KMS-11 (cell line): ENCODE measurements at regions not wholly inside any gene's neighbourhood (a gene's known extent, or its start where the extent isn't known, plus 50 kb on each side); places are given as distances from the start of the nearest gene placed in this dataset.

Source experiments
- H2AFZ ChIP-seq: fragments of 200-600 bp; sonication (generic); 2 replicates; pipeline ENCODE4 v1.6.1; 2016; ENCODE audit warnings: antibody characterized with exemption, mixed run types, low read depth
- H3K27ac ChIP-seq: fragments of 200-600 bp; sonication (generic); 2 replicates; pipeline ENCODE4 v1.6.1; 2016; ENCODE audit warnings: mild to moderate bottlenecking, mixed run types
- H3K27me3 ChIP-seq: fragments of 200-600 bp; sonication (generic); 2 replicates; pipeline ENCODE4 v1.6.1; 2017; ENCODE audit warnings: mild to moderate bottlenecking, low read depth, mixed run types, moderate library complexity; ENCODE audit not compliant: insufficient read depth
- H3K36me3 ChIP-seq: fragments of 200-600 bp; sonication (generic); 2 replicates; pipeline ENCODE4 v1.6.1; 2017; ENCODE audit warnings: mild to moderate bottlenecking, mixed run types; ENCODE audit not compliant: insufficient read depth
- H3K4me1 ChIP-seq: fragments of 200-600 bp; sonication (generic); 2 replicates; pipeline ENCODE4 v1.6.1; 2016; ENCODE audit warnings: mild to moderate bottlenecking, low read depth, mixed run types; ENCODE audit not compliant: poor library complexity, severe bottlenecking
- H3K4me2 ChIP-seq: fragments of 200-600 bp; sonication (generic); 2 replicates; pipeline ENCODE4 v1.7.0; 2016; ENCODE audit warnings: mild to moderate bottlenecking, mixed run types
- H3K4me3 ChIP-seq: fragments of 200-600 bp; sonication (generic); IDR thresholded peaks from 2 replicates; pipeline ENCODE4 v1.6.1; 2017; ENCODE audit warnings: low read depth, low read length, mixed read lengths; ENCODE audit not compliant: insufficient read depth
- H3K79me2 ChIP-seq: fragments of 200-600 bp; sonication (generic); 2 replicates; pipeline ENCODE4 v1.6.1; 2016; ENCODE audit warnings: low read depth, mixed run types; ENCODE audit not compliant: insufficient read depth
- H3K9ac ChIP-seq: fragments of 200-600 bp; sonication (generic); 2 replicates; pipeline ENCODE4 v1.6.1; 2016; ENCODE audit warnings: mild to moderate bottlenecking, mixed run types
- H4K20me1 ChIP-seq: fragments of 200-600 bp; sonication (generic); 2 replicates; pipeline ENCODE4 v1.6.1; 2016; ENCODE audit warnings: mild to moderate bottlenecking, mixed run types; ENCODE audit not compliant: insufficient read depth
- TF ChIP-seq, protein P1 (sequence below): fragments of 200-600 bp; sonication (generic); conservative IDR thresholded peaks from 2 replicates; pipeline ENCODE4 v1.6.1; 2017; ENCODE audit warnings: low read depth, mild to moderate bottlenecking, antibody characterized with exemption, low read length, moderate library complexity, mixed read lengths

DNA sequence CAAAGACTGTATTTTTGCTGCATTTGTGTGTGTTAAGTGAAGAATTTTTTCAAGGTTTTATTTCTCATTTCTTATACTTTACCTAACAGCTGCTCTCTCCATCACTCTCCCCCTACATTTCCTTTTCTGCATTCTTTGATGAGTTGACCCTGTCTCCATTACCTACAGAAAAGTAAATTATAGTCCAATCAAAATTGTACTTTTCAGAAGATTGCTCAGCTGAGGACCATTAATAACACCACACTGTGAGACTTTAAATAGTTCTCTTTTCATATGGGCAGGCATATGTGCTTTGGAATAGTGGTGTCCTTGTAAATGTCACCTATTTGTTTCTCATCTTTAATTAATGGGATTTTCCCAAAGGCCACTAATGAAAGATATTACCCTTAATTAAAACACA is 234.7 kb upstream of the GPR149 start:
- no peak overlapping the region for H3K4me2 ChIP-seq
- H3K4me3 ChIP-seq: no peak overlapping the region
- no peaks in the 10 kb centered on the region for H3K4me1 ChIP-seq
- TF ChIP-seq, protein P1, sequence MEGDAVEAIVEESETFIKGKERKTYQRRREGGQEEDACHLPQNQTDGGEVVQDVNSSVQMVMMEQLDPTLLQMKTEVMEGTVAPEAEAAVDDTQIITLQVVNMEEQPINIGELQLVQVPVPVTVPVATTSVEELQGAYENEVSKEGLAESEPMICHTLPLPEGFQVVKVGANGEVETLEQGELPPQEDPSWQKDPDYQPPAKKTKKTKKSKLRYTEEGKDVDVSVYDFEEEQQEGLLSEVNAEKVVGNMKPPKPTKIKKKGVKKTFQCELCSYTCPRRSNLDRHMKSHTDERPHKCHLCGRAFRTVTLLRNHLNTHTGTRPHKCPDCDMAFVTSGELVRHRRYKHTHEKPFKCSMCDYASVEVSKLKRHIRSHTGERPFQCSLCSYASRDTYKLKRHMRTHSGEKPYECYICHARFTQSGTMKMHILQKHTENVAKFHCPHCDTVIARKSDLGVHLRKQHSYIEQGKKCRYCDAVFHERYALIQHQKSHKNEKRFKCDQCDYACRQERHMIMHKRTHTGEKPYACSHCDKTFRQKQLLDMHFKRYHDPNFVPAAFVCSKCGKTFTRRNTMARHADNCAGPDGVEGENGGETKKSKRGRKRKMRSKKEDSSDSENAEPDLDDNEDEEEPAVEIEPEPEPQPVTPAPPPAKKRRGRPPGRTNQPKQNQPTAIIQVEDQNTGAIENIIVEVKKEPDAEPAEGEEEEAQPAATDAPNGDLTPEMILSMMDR: no peak
- H3K27me3 ChIP-seq: no peaks in the 10 kb centered on the region
- H3K9ac ChIP-seq: no peak overlapping the region
- H3K36me3 ChIP-seq: no peaks in the 10 kb centered on the region
- no peaks in the 10 kb centered on the region for H4K20me1 ChIP-seq
- H2AFZ ChIP-seq: no peak overlapping the region
- no peak overlapping the region for H3K27ac ChIP-seq
- no peaks in the 10 kb centered on the region for H3K79me2 ChIP-seq

DNA sequence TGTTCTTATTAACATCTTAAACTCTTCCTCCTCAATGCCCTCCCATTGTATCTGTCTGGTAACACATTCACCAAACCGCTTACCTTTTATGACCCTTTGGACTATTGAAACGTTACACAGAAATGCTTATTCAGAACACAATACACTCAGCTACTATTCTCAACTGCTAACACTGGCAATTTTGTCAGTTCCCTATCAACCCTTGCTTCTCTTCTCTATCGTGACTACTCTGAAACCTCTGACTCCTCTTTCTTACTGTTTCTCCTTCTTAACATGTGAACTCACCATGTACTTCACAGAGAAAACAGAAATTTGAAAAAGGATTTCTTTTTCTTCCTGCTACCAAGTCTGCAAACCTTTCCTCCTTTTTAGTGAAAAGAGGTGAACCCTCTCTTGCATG is 232.9 kb upstream of the GPR149 start:
- no peak overlapping the region for H2AFZ ChIP-seq
- H3K4me1 ChIP-seq: no peaks in the 10 kb centered on the region
- TF ChIP-seq, protein P1: no peak
- no peak overlapping the region for H3K4me3 ChIP-seq
- H3K4me2 ChIP-seq: no peak overlapping the region
- no peaks in the 10 kb centered on the region for H4K20me1 ChIP-seq
- H3K36me3 ChIP-seq: no peaks in the 10 kb centered on the region
- no peaks in the 10 kb centered on the region for H3K27me3 ChIP-seq
- H3K9ac ChIP-seq: no peak overlapping the region
- H3K27ac ChIP-seq: no peak overlapping the region
- no peaks in the 10 kb centered on the region for H3K79me2 ChIP-seq

DNA sequence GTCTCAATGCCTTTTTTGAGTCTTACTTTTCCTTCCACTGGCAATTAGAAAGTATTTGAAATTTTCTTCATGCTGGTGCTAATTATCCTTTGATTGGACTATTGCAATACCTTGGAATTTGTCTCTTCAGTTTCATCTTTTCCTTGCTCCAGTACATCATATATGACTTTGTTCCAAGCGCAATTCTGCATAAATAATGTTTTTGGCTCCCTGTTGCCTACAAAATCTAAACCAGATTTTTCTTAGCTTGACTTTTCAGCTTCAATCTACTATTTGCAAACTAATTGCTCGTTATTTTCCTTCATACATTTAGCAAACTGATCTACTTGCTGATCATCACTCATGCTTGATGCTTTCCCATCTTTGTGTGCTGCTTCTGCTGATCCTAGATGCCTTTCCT is 230.8 kb upstream of the GPR149 start:
- TF ChIP-seq, protein P1: no peak
- H2AFZ ChIP-seq: no peak overlapping the region
- H3K4me1 ChIP-seq: no peaks in the 10 kb centered on the region
- H4K20me1 ChIP-seq: no peaks in the 10 kb centered on the region
- H3K27me3 ChIP-seq: no peaks in the 10 kb centered on the region
- H3K36me3 ChIP-seq: no peaks in the 10 kb centered on the region
- no peak overlapping the region for H3K27ac ChIP-seq
- H3K4me2 ChIP-seq: no peak overlapping the region
- no peak overlapping the region for H3K9ac ChIP-seq
- no peak overlapping the region for H3K4me3 ChIP-seq
- H3K79me2 ChIP-seq: no peaks in the 10 kb centered on the region

DNA sequence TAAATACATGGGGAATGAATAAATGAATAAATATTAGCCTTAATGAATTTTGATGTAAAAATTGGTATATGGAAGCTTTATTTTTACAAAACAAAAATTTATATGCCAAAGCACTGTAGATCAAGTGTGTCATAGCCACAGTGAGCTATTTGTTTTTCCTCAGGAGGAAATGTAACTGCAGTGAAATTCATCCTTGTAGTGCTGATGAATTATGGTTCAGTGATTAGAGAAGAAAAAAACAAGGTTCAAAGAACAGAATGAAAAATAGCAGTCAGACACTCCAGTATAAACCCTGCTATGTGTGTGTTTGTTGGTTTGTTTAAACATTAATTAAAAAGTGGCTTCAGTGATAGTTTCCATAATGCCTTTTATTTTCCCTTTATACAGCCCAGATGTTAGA is 228.0 kb upstream of the GPR149 start:
- Histone ChIP-seq H3K4me2 (no peak overlapping the region), H3K27ac (no peak overlapping the region), H3K36me3 (no peaks in the 10 kb centered on the region), H3K27me3 (no peaks in the 10 kb centered on the region), H4K20me1 (no peaks in the 10 kb centered on the region), H2AFZ (no peak overlapping the region), H3K4me1 (no peaks in the 10 kb centered on the region), H3K79me2 (no peaks in the 10 kb centered on the region), H3K9ac (no peak overlapping the region), H3K4me3 (no peak overlapping the region)
- TF ChIP-seq, protein P1: no peak

DNA sequence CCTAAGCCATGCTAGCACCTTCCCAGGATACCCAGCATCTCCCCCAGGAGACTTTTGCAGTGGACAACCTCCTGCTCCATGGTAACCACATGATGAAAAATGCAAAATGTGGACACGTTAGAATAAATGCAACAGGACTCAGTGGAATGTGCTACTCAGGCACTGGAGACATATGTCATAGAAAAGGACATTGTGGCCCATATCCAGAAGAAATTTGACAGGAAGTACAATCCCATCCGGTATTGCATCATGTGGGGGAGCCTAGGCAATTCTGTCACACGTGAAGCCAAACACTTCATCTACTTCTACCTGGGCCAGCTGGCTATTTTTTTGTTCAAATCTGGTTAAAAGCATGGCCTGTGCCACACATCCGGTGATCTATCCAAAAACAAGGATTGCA is 227.2 kb upstream of the GPR149 start:
- TF ChIP-seq, protein P1: no peak
- H3K4me2 ChIP-seq: no peak overlapping the region

More for the DNA sequence above, 227.2 kb upstream of the GPR149 start:
- no peak overlapping the region for H2AFZ ChIP-seq
- H4K20me1 ChIP-seq: no peaks in the 10 kb centered on the region
- no peaks in the 10 kb centered on the region for H3K27me3 ChIP-seq
- H3K9ac ChIP-seq: no peak overlapping the region
- no peak overlapping the region for H3K4me3 ChIP-seq
- H3K79me2 ChIP-seq: no peaks in the 10 kb centered on the region
- H3K27ac ChIP-seq: no peak overlapping the region
- H3K4me1 ChIP-seq: no peaks in the 10 kb centered on the region
- no peaks in the 10 kb centered on the region for H3K36me3 ChIP-seq
